C4-2B (cell line): ENCODE measurements at regions not wholly inside any gene's neighbourhood (a gene's known extent, or its start where the extent isn't known, plus 50 kb on each side); places are given as distances from the start of the nearest gene placed in this dataset.

ENCODE experiments used
- H3K27ac ChIP-seq: fragments of 450-650 bp; 2 replicates; pipeline ENCODE4 v1.5.1; 2017
- CTCF ChIP-seq: fragments of 450-650 bp; conservative IDR thresholded peaks from 2 replicates; pipeline ENCODE4 v1.5.1; 2017; ENCODE audit warnings: mild to moderate bottlenecking
- ZFX ChIP-seq: fragments of 450-650 bp; IDR thresholded peaks from 2 replicates; pipeline ENCODE4 v1.6.1; 2017

- TF ChIP-seq ZFX (no peak), CTCF (no peak)
- H3K27ac ChIP-seq: no peak overlapping the region
These were observed 183.2 kb upstream of the CD180 start for GRCh38 chr5:67379753-67380152.

GRCh38 chr5:67378256-67378655, 181.7 kb upstream of the CD180 start:
- no peak overlapping the region for H3K27ac ChIP-seq
- TF ChIP-seq ZFX: no peak
- TF ChIP-seq CTCF: no peak

GRCh38 chr5:67377631-67378030, 181.0 kb upstream of the CD180 start:
- no peak overlapping the region for H3K27ac ChIP-seq
- TF ChIP-seq CTCF: no peak
- no peak for TF ChIP-seq ZFX

GRCh38 chr5:67375606-67376005, 179.0 kb upstream of the CD180 start:
- TF ChIP-seq ZFX (no peak), CTCF (peak; percentile 35)
- no peak overlapping the region for H3K27ac ChIP-seq

GRCh38 chr5:67374378-67374777, 177.8 kb upstream of the CD180 start:
- no peak overlapping the region for H3K27ac ChIP-seq
- TF ChIP-seq ZFX: no peak
- no peak for TF ChIP-seq CTCF

GRCh38 chr5:67373518-67373917, 176.9 kb upstream of the CD180 start:
- no peak overlapping the region for H3K27ac ChIP-seq
- TF ChIP-seq CTCF: no peak
- TF ChIP-seq ZFX: no peak

GRCh38 chr5:67372887-67373286, 176.3 kb upstream of the CD180 start:
- TF ChIP-seq CTCF (no peak), ZFX (no peak)
- H3K27ac ChIP-seq: no peak overlapping the region
